HCT116 (cell line): ENCODE measurements at regions not wholly inside any gene's neighbourhood (a gene's known extent, or its start where the extent isn't known, plus 50 kb on each side); places are given as distances from the start of the nearest gene placed in this dataset.

ENCODE experiments used
- ATAC-seq: fragments of 200-7000 bp; cut with Tn5 transposase; 2 replicates; pipeline ENCODE4 v1.9.1; 2020; ENCODE audit warnings: mild to moderate bottlenecking, moderate library complexity
- BruUV-seq: library from RNA; stranded (reverse); fragments of 400-500 nt; replicated peaks from 2 replicates; lab custom pipeline; 2021; lab: Mats Ljungman, UMichigan
- CTCF ChIA-PET: fragments of 300-600 bp; sonication (Branson Sonifier 250); formaldehyde crosslinking; loops from one replicate; lab custom pipeline; 2021; ENCODE audit warnings: antibody characterized with exemption; lab: Charles Lee
- POLR2A ChIA-PET: fragments of 300-600, 350-600 bp; sonication (Branson Sonifier 250); formaldehyde crosslinking; loops from one replicate; lab custom pipeline; 2021; ENCODE audit warnings: antibody characterized with exemption; lab: Charles Lee
- RAD21 ChIA-PET, 2 experiments: fragments of 300-600 bp; sonication (Branson Sonifier 250); formaldehyde crosslinking; loops; one replicate each; lab custom pipeline; 2023; ENCODE audit warnings: low total read pairs in 2 of 2; ENCODE audit not compliant: uncharacterized antibody in 2 of 2, unreplicated experiment in 2 of 2, low non-redundant PET in 1 of 2; lab: Charles Lee
- DNase-seq: peaks from one replicate; pipeline ENCODE4 v3.0.0-alpha.2; 2010; ENCODE audit warnings: low read depth, low spot score
- H2AFZ ChIP-seq: fragments of 200-600 bp; shearing (Covaris generic), sonication (generic); 2 replicates; pipeline ENCODE4 v1.6.1; 2017; ENCODE audit warnings: low read depth, mixed run types, mixed read lengths, antibody characterized with exemption, low read length; ENCODE audit not compliant: poor library complexity, severe bottlenecking
- H3K27ac ChIP-seq: 2 replicates; pipeline ENCODE4 v1.5.1; 2012; ENCODE audit warnings: low read depth, low read length
- H3K27me3 ChIP-seq: fragments of 200-600 bp; sonication (generic); 2 replicates; pipeline ENCODE4 v1.6.1; 2016; ENCODE audit warnings: mixed run types, low read length, mixed read lengths; ENCODE audit not compliant: insufficient read depth
- H3K36me3 ChIP-seq, 2 experiments: fragments of 200-500 bp in 1 of 2; fragments of 200-600 bp in 1 of 2; sonication (Bioruptor generic) in 1 of 2; sonication (generic) in 1 of 2; 2 replicates each; pipeline versions ENCODE4 v1.5.1 to v1.6.1; 2014 to 2016; ENCODE audit warnings: low read length in 2 of 2, inconsistent platforms in 1 of 2, mixed read lengths in 1 of 2, mixed run types in 1 of 2; ENCODE audit not compliant: insufficient read depth in 2 of 2, control insufficient read depth in 1 of 2
- H3K4me1 ChIP-seq, 2 experiments: fragments of 200-600 bp in 1 of 2; sonication (generic) in 1 of 2; 2 replicates each; pipeline versions ENCODE4 v1.5.1 to v1.6.1; 2012 to 2017; ENCODE audit warnings: low read length in 2 of 2, inconsistent platforms in 1 of 2, mild to moderate bottlenecking in 1 of 2, mixed read lengths in 1 of 2, mixed run types in 1 of 2, moderate library complexity in 1 of 2; ENCODE audit not compliant: insufficient read depth in 2 of 2, control insufficient read depth in 1 of 2
- H3K4me2 ChIP-seq: fragments of 200-600 bp; sonication (generic); 2 replicates; pipeline ENCODE4 v1.6.1; 2017; ENCODE audit warnings: mixed run types, low read length, mixed read lengths
- H3K4me3 ChIP-seq, 2 experiments: fragments of 200-600 bp in 1 of 2; sonication (generic) in 1 of 2; replicated peaks in 1 of 2; 2 replicates each; pipeline ENCODE4 v1.5.1; 2011 to 2016; ENCODE audit warnings: low read length in 2 of 2, control low read depth in 1 of 2, low read depth in 1 of 2, mild to moderate bottlenecking in 1 of 2, mixed read lengths in 1 of 2, mixed run types in 1 of 2
- H3K79me2 ChIP-seq: fragments of 200-600 bp; sonication (generic); 2 replicates; pipeline ENCODE4 v1.6.1; 2017; ENCODE audit warnings: mild to moderate bottlenecking, mixed run types, low read length, moderate library complexity, mixed read lengths; ENCODE audit not compliant: insufficient read depth
- H3K9ac ChIP-seq: fragments of 200-600 bp; sonication (generic); 2 replicates; pipeline ENCODE4 v1.6.1; 2016; ENCODE audit warnings: low read length, mixed read lengths
- H3K9me2 ChIP-seq: fragments of 200-600 bp; sonication (generic), shearing (Covaris generic); 2 replicates; pipeline ENCODE4 v1.6.1; 2017; ENCODE audit warnings: mixed run types, mild to moderate bottlenecking, moderate library complexity; ENCODE audit not compliant: insufficient read depth
- H3K9me3 ChIP-seq, 2 experiments: fragments of 200-500 bp in 1 of 2; fragments of 200-600 bp in 1 of 2; sonication (Bioruptor generic) in 1 of 2; sonication (generic) in 1 of 2; 2 replicates each; pipeline ENCODE4 v1.6.1; 2014 to 2017; ENCODE audit warnings: low read length in 2 of 2, mixed read lengths in 2 of 2, inconsistent platforms in 1 of 2, low read depth in 1 of 2, mild to moderate bottlenecking in 1 of 2, mixed run types in 1 of 2, moderate library complexity in 1 of 2; ENCODE audit not compliant: control insufficient read depth in 1 of 2, insufficient read depth in 1 of 2
- H4K20me1 ChIP-seq: fragments of 200-600 bp; sonication (generic), shearing (Covaris generic); 2 replicates; pipeline ENCODE4 v1.6.1; 2017; ENCODE audit warnings: mixed run types, mild to moderate bottlenecking, moderate library complexity; ENCODE audit not compliant: insufficient read depth
- EGR1 ChIP-seq: IDR thresholded peaks from 2 replicates; pipeline ENCODE4 v1.6.1; 2012; ENCODE audit warnings: low read depth
- ELF1 ChIP-seq: IDR thresholded peaks from 2 replicates; pipeline ENCODE4 v1.6.1; 2012; ENCODE audit warnings: low read depth, borderline replicate concordance
- EZH2 ChIP-seq: fragments of 200-600 bp; sonication (generic); IDR thresholded peaks from 2 replicates; pipeline ENCODE4 v1.6.1; 2017; ENCODE audit warnings: antibody characterized with exemption, mixed run types
- JUND ChIP-seq: IDR thresholded peaks from 2 replicates; pipeline ENCODE4 v1.6.1; 2012
- MAX ChIP-seq: IDR thresholded peaks from 2 replicates; pipeline ENCODE4 v1.6.1; 2012
- POLR2AphosphoS5 ChIP-seq: IDR thresholded peaks from 2 replicates; pipeline ENCODE4 v1.6.1; 2011; ENCODE audit warnings: mild to moderate bottlenecking, low read depth, low read length, moderate library complexity
- RAD21 ChIP-seq: IDR thresholded peaks from 2 replicates; pipeline ENCODE4 v1.6.1; 2012; ENCODE audit warnings: low read depth, mild to moderate bottlenecking
- REST ChIP-seq: IDR thresholded peaks from 2 replicates; pipeline ENCODE4 v1.6.1; 2012; ENCODE audit warnings: low read depth
- SIN3A ChIP-seq: IDR thresholded peaks from 2 replicates; pipeline ENCODE4 v1.6.1; 2012; ENCODE audit warnings: low read depth
- SP1 ChIP-seq: IDR thresholded peaks from 2 replicates; pipeline ENCODE4 v1.6.1; 2012; ENCODE audit warnings: low read depth
- TCF7L2 ChIP-seq: IDR thresholded peaks from 2 replicates; pipeline ENCODE4 v1.7.0; 2011; ENCODE audit warnings: borderline replicate concordance, inconsistent platforms; ENCODE audit not compliant: insufficient read depth, insufficient read length; ENCODE audit errors: extremely low read depth
- ZBTB33 ChIP-seq: IDR thresholded peaks from 2 replicates; pipeline ENCODE4 v1.6.1; 2011; ENCODE audit warnings: mild to moderate bottlenecking, low read length, moderate library complexity; ENCODE audit not compliant: insufficient replicate concordance; ENCODE audit errors: extremely low read depth
- ZFX ChIP-seq: fragments of 450-650 bp; IDR thresholded peaks from 2 replicates; pipeline ENCODE4 v1.6.1; 2017
- ZNF274 ChIP-seq: fragments of 200-500 bp; sonication (Bioruptor generic); IDR thresholded peaks from 2 replicates; pipeline ENCODE4 v1.6.1; 2014; ENCODE audit warnings: mild to moderate bottlenecking, low read depth, low read length, inconsistent platforms
- intact Hi-C: fragments of 100-400 bp; cut with micrococcal nuclease; formaldehyde crosslinking; loops from 2 replicates; pipeline ENCODE4 v1.10.0; 2022
- TF ChIP-seq, protein P1 (sequence below), 3 experiments: fragments of 200-600 bp in 1 of 3; sonication (generic) in 1 of 3; IDR thresholded peaks in 2 of 3; conservative IDR thresholded peaks in 1 of 3; 2 replicates each; pipeline ENCODE4 v1.5.1; 2012 to 2017; ENCODE audit warnings: low read depth in 2 of 3, low read length in 2 of 3, antibody characterized with exemption in 1 of 3, borderline replicate concordance in 1 of 3, control low read depth in 1 of 3, mild to moderate bottlenecking in 1 of 3, mixed read lengths in 1 of 3, mixed run types in 1 of 3, moderate library complexity in 1 of 3; ENCODE audit not compliant: insufficient read depth in 1 of 3
- TF ChIP-seq, protein P2 (sequence below): IDR thresholded peaks from 2 replicates; pipeline ENCODE4 v1.6.1; 2012

- CTCF ChIA-PET: no interaction called here
Observed at GRCh38 chr10:2401459-2401858, 664.1 kb upstream of the ADARB2 start.

More at GRCh38 chr10:2401459-2401858, 664.1 kb upstream of the ADARB2 start:
- peaks cover 20 to 22% of the 10 kb centered on the region in 2 experiments; a peak in 2 of 4 replicates for H3K9me3 ChIP-seq
- no peak overlapping the region for H2AFZ ChIP-seq
- ATAC-seq (no peak), DNase-seq (no peak)
- intact Hi-C loops: no loop called here
- H3K4me3 ChIP-seq: no peak overlapping the region
- no peaks in the 10 kb centered on the region for H3K27me3 ChIP-seq
- no peaks in the 10 kb centered on the region for H3K79me2 ChIP-seq
- H3K9ac ChIP-seq: no peak overlapping the region
- no peaks in the 10 kb centered on the region for H3K4me1 ChIP-seq
- no peak for TF ChIP-seq MAX
- no peak for TF ChIP-seq EZH2
- no peak for TF ChIP-seq POLR2AphosphoS5
- TF ChIP-seq ELF1: no peak
- no peak for TF ChIP-seq SP1
- TF ChIP-seq JUND: no peak
- no peak for TF ChIP-seq RAD21
- TF ChIP-seq SIN3A: no peak
- TF ChIP-seq, protein P1, sequence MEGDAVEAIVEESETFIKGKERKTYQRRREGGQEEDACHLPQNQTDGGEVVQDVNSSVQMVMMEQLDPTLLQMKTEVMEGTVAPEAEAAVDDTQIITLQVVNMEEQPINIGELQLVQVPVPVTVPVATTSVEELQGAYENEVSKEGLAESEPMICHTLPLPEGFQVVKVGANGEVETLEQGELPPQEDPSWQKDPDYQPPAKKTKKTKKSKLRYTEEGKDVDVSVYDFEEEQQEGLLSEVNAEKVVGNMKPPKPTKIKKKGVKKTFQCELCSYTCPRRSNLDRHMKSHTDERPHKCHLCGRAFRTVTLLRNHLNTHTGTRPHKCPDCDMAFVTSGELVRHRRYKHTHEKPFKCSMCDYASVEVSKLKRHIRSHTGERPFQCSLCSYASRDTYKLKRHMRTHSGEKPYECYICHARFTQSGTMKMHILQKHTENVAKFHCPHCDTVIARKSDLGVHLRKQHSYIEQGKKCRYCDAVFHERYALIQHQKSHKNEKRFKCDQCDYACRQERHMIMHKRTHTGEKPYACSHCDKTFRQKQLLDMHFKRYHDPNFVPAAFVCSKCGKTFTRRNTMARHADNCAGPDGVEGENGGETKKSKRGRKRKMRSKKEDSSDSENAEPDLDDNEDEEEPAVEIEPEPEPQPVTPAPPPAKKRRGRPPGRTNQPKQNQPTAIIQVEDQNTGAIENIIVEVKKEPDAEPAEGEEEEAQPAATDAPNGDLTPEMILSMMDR (IDR thresholded peaks at IDR 0.05 in 2 of 3, conservative IDR thresholded peaks at IDR 0.05 in 1 of 3; ENCODE audit: borderline replicate concordance in 1 of 3, insufficient read depth in 1 of 3, low read depth in 2 of 3, low read length in 2 of 3): no peak
- TF ChIP-seq, protein P2, sequence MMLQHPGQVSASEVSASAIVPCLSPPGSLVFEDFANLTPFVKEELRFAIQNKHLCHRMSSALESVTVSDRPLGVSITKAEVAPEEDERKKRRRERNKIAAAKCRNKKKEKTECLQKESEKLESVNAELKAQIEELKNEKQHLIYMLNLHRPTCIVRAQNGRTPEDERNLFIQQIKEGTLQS: no peak
- no peak for TF ChIP-seq ZNF274
- no peak for TF ChIP-seq ZFX
- no peak for TF ChIP-seq TCF7L2
- no peak for TF ChIP-seq REST
- no peak for TF ChIP-seq EGR1
- TF ChIP-seq ZBTB33: no peak
- no peaks in the 10 kb centered on the region for H3K9me2 ChIP-seq
- no TSS peak for BruUV-seq
- ChIA-PET POLR2A (no interaction called here), RAD21 (no interaction called here)
- H3K27ac ChIP-seq: no peak overlapping the region
- no peaks in the 10 kb centered on the region for H3K36me3 ChIP-seq
- H3K4me2 ChIP-seq: no peak overlapping the region
- H4K20me1 ChIP-seq: no peaks in the 10 kb centered on the region
